ENCODE measurements at regions not wholly inside any gene's neighbourhood (a gene's known extent, or its start where the extent isn't known, plus 50 kb on each side); places are given as distances from the start of the nearest gene placed in this dataset.

GRCh38 chr11:23932485-23932898, 564.4 kb upstream of the LUZP2 start:
- no peak for TF ChIP-seq CTCF (IDR thresholded peaks at IDR 0.05 in 4 of 5, conservative IDR thresholded peaks at IDR 0.05 in 1 of 5)
- no peak for TF ChIP-seq POLR2A (IDR thresholded peaks at IDR 0.05)
